ENCODE measurements at regions not wholly inside any gene's neighbourhood (a gene's known extent, or its start where the extent isn't known, plus 50 kb on each side); places are given as distances from the start of the nearest gene placed in this dataset.

GRCh38 chr5:130712324-130712723, 452.7 kb downstream of the HINT1 start:
- H3K4me1 ChIP-seq = no peaks in the 10 kb centered on the region
- TF ChIP-seq POLR2A (IDR thresholded peaks at IDR 0.05) = no peak
- no peak for TF ChIP-seq CTCF (IDR thresholded peaks at IDR 0.05)
- no peaks in the 10 kb centered on the region for H3K27me3 ChIP-seq
- no peaks in the 10 kb centered on the region for H3K36me3 ChIP-seq
- DNase-seq = no peak
- no peak overlapping the region for H3K27ac ChIP-seq
- H3K4me3 ChIP-seq = no peak overlapping the region
- H3K9me3 ChIP-seq = no peaks in the 10 kb centered on the region

GRCh38 chr5:130710596-130710995, 454.5 kb downstream of the HINT1 start:
- no peak overlapping the region for H3K27ac ChIP-seq
- no peak for TF ChIP-seq CTCF (IDR thresholded peaks at IDR 0.05)
- TF ChIP-seq POLR2A (IDR thresholded peaks at IDR 0.05) = no peak
- no peak overlapping the region for H3K4me3 ChIP-seq
- no peaks in the 10 kb centered on the region for H3K4me1 ChIP-seq
- no peaks in the 10 kb centered on the region for H3K36me3 ChIP-seq
- H3K9me3 ChIP-seq = no peaks in the 10 kb centered on the region
- DNase-seq = no peak
- H3K27me3 ChIP-seq = no peaks in the 10 kb centered on the region

GRCh38 chr5:130708754-130709153, 456.3 kb downstream of the HINT1 start:
- no peaks in the 10 kb centered on the region for H3K9me3 ChIP-seq
- no peak overlapping the region for H3K4me3 ChIP-seq
- no peaks in the 10 kb centered on the region for H3K4me1 ChIP-seq
- no peak for DNase-seq
- no peak for TF ChIP-seq POLR2A (IDR thresholded peaks at IDR 0.05)
- TF ChIP-seq CTCF (IDR thresholded peaks at IDR 0.05) = no peak
- no peak overlapping the region for H3K27ac ChIP-seq
- no peaks in the 10 kb centered on the region for H3K36me3 ChIP-seq
- H3K27me3 ChIP-seq = no peaks in the 10 kb centered on the region

GRCh38 chr5:130706696-130707095, 458.4 kb downstream of the HINT1 start:
- H3K4me3 ChIP-seq = no peak overlapping the region
- no peaks in the 10 kb centered on the region for H3K36me3 ChIP-seq
- no peak for TF ChIP-seq CTCF (IDR thresholded peaks at IDR 0.05)
- no peak for TF ChIP-seq POLR2A (IDR thresholded peaks at IDR 0.05)
- no peaks in the 10 kb centered on the region for H3K4me1 ChIP-seq
- H3K27me3 ChIP-seq = no peaks in the 10 kb centered on the region
- no peaks in the 10 kb centered on the region for H3K9me3 ChIP-seq
- DNase-seq = no peak
- no peak overlapping the region for H3K27ac ChIP-seq

GRCh38 chr5:130705368-130705767, 459.7 kb downstream of the HINT1 start:
- no peak for TF ChIP-seq POLR2A (IDR thresholded peaks at IDR 0.05)
- no peak for TF ChIP-seq CTCF (IDR thresholded peaks at IDR 0.05)
- DNase-seq = no peak
- H3K4me1 ChIP-seq = no peaks in the 10 kb centered on the region
- no peak overlapping the region for H3K27ac ChIP-seq
- H3K4me3 ChIP-seq = no peak overlapping the region
- H3K27me3 ChIP-seq = no peaks in the 10 kb centered on the region
- H3K9me3 ChIP-seq = no peaks in the 10 kb centered on the region
- no peaks in the 10 kb centered on the region for H3K36me3 ChIP-seq

- no peak for DNase-seq
- Histone ChIP-seq H3K27ac (no peak overlapping the region), H3K36me3 (no peaks in the 10 kb centered on the region), H3K4me3 (no peak overlapping the region), H3K9me3 (no peaks in the 10 kb centered on the region), H3K4me1 (no peaks in the 10 kb centered on the region), H3K27me3 (peaks cover 0 to 2% of the 10 kb centered on the region in 2 donors)
- TF ChIP-seq POLR2A (IDR thresholded peaks at IDR 0.05) (no peak), CTCF (IDR thresholded peaks at IDR 0.05) (no peak)
These were observed 471.5 kb downstream of the HINT1 start for GRCh38 chr5:130693509-130693908.
